ENCODE measurements at regions not wholly inside any gene's neighbourhood (a gene's known extent, or its start where the extent isn't known, plus 50 kb on each side); places are given as distances from the start of the nearest gene placed in this dataset.

DNA sequence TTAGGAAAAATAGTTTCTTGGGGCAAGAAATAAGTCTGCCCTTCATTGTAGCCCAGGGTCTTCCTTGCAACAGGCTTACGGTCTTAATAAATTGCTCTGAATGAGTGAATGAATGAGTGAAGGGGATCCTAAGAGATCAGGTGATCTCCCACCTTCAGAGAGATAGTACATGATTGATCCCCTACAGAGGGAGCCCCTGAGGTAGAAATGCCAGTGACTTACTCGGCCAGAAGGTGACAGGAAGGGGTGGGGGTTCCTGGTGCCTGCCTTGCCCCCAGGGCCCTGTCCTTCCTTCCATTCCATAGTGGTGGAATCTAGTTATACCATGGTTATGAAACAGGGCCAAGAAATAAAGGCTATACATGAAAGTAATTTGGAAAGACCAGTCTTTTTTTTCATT is 215.3 kb upstream of the SSTR4 start:
- Histone ChIP-seq H3K4me2 (ENCODE audit: control insufficient read depth, insufficient read depth) (no peak overlapping the region), H3K4me1 (ENCODE audit: control insufficient read depth, insufficient read depth, low read length) (no peaks in the 10 kb centered on the region), H3K9ac (ENCODE audit: control insufficient read depth, insufficient read depth, low read length) (no peak overlapping the region), H3K36me3 (ENCODE audit: control insufficient read depth in 2 of 2, insufficient read depth in 2 of 2, low read length in 1 of 2) (no peaks in the 10 kb centered on the region), H3K27ac (ENCODE audit: control insufficient read depth, insufficient read depth) (no peak overlapping the region), H3K9me3 (replicated peaks; ENCODE audit: control insufficient read depth, insufficient read depth, low read length) (no peaks in the 10 kb centered on the region), H3K79me2 (ENCODE audit: control insufficient read depth, insufficient read depth, low read length) (no peaks in the 10 kb centered on the region), H3K4me3 (no peak overlapping the region), H3K27me3 (replicated peaks in 1 of 2; ENCODE audit: control insufficient read depth in 2 of 2, insufficient read depth in 2 of 2, low read length in 1 of 2) (no peaks in the 10 kb centered on the region), H2AFZ (ENCODE audit: control insufficient read depth, low read depth, low read length) (no peak overlapping the region), H4K20me1 (ENCODE audit: control insufficient read depth, insufficient read depth) (no peaks in the 10 kb centered on the region)
- no TSS peak for BruUV-seq (replicated peaks)
- in situ Hi-C loops (cut with MboI) = no loop called here
- RAD21 ChIA-PET (ENCODE audit: unreplicated experiment) = interaction anchor here (0.6 kb wide), 1 partner anchor 87 kb away, joined by 4 read pairs; no protein-coding TSS in a partner anchor
- CTCF ChIA-PET = no interaction called here
- no peak for DNase-seq (ENCODE audit: low read depth, low spot score)
- POLR2A ChIA-PET = no interaction called here
- WGBS (ENCODE audit: insufficient coverage, insufficient replicate concordance, low lambda C conversion rate, missing lambda C conversion rate) = 43% methylated on average over 2 of the region's 2 CpGs
- TF ChIP-seq NR2F1 (conservative IDR thresholded peaks at IDR 0.05) (no peak), ZNF24 (IDR thresholded peaks at IDR 0.05) (0 out of 2 replicates have a peak, but pooled peaks have one; percentile 44), SREBF2 (IDR thresholded peaks at IDR 0.05; ENCODE audit: low read length) (no peak), ATF2 (IDR thresholded peaks at IDR 0.05; ENCODE audit: low read length) (no peak), BCL11A (IDR thresholded peaks at IDR 0.05; ENCODE audit: low read depth, low read length) (no peak)
- SMC1A ChIA-PET (ENCODE audit: uncharacterized antibody, unreplicated experiment) = no interaction called here
- no peak for ATAC-seq
- no peak for FAIRE-seq
- intact Hi-C loops (cut with micrococcal nuclease; ENCODE audit: unreplicated experiment) = no loop called here

DNA sequence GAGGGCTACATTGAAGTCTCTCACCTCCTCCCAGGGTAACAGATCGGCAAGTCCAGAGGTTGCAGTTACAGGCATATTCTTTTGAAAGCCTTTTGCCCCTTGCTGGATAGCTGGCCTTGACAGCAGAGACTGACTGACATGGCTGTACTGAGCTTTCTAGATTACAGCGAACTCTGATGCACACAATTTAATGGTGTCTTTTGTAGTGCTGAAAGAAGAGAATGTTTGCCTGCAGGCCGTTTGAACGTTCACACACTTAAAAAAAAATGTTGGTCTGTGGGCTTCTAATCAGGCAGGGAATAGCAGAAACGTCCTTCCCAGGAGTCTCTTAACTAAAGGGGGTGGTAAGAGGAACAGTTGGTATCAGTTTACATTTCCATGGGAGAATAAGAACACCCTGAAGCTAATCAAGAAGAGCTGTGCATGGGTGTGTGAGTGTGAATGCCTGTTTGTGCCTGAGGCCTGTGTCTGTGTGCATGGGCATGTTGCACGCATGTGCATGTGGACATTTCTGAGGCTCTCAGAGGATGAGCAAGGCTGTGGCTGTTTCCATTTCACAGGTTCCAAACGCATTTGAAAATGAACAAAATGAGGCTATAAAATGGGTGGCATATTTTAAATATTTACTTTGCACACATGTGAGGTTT is 213.9 kb upstream of the SSTR4 start:
- SMC1A ChIA-PET (ENCODE audit: uncharacterized antibody, unreplicated experiment) = no interaction called here
- in situ Hi-C loops (cut with MboI) = no loop called here
- POLR2A ChIA-PET = no interaction called here

More for the DNA sequence above, 213.9 kb upstream of the SSTR4 start:
- FAIRE-seq (no peak), ATAC-seq (no peak), DNase-seq (ENCODE audit: low read depth, low spot score) (no peak)
- intact Hi-C loops (cut with micrococcal nuclease; ENCODE audit: unreplicated experiment) = no loop called here
- H3K9me3 ChIP-seq (replicated peaks; ENCODE audit: control insufficient read depth, insufficient read depth, low read length) = no peaks in the 10 kb centered on the region
- 27% methylated on average over 7 of the region's 7 CpGs for WGBS (ENCODE audit: insufficient coverage, insufficient replicate concordance, low lambda C conversion rate, missing lambda C conversion rate)
- H3K4me2 ChIP-seq (ENCODE audit: control insufficient read depth, insufficient read depth) = no peak overlapping the region
- no peak overlapping the region for H3K9ac ChIP-seq (ENCODE audit: control insufficient read depth, insufficient read depth, low read length)
- TF ChIP-seq NFYA (IDR thresholded peaks at IDR 0.05; ENCODE audit: borderline replicate concordance, low read depth, low read length) = no peak
- ChIA-PET RAD21 (ENCODE audit: unreplicated experiment) (no interaction called here), CTCF (interaction anchor here (1.6 kb wide), 1 partner anchor 30 kb away, joined by 3 read pairs; no protein-coding TSS in a partner anchor)
- no peaks in the 10 kb centered on the region for H4K20me1 ChIP-seq (ENCODE audit: control insufficient read depth, insufficient read depth)
- no peaks in the 10 kb centered on the region for H3K79me2 ChIP-seq (ENCODE audit: control insufficient read depth, insufficient read depth, low read length)
- no peak overlapping the region for H2AFZ ChIP-seq (ENCODE audit: control insufficient read depth, low read depth, low read length)
- no peaks in the 10 kb centered on the region for H3K36me3 ChIP-seq (ENCODE audit: control insufficient read depth in 2 of 2, insufficient read depth in 2 of 2, low read length in 1 of 2)
- H3K4me1 ChIP-seq (ENCODE audit: control insufficient read depth, insufficient read depth, low read length) = no peaks in the 10 kb centered on the region
- no peaks in the 10 kb centered on the region for H3K27me3 ChIP-seq (replicated peaks in 1 of 2; ENCODE audit: control insufficient read depth in 2 of 2, insufficient read depth in 2 of 2, low read length in 1 of 2)
- no peak overlapping the region for H3K27ac ChIP-seq (ENCODE audit: control insufficient read depth, insufficient read depth)
- BruUV-seq (replicated peaks) = no TSS peak
- no peak overlapping the region for H3K4me3 ChIP-seq

Data from GM12878 (cell line).